GM12873 (cell line): ENCODE measurements at regions not wholly inside any gene's neighbourhood (a gene's known extent, or its start where the extent isn't known, plus 50 kb on each side); places are given as distances from the start of the nearest gene placed in this dataset.

Experiments
- CTCF ChIP-seq: IDR thresholded peaks from 2 replicates; pipeline ENCODE4 v1.5.1; 2012; ENCODE audit warnings: low read depth, mild to moderate bottlenecking, moderate library complexity, low read length, control low read depth; ENCODE audit not compliant: insufficient read depth; ENCODE audit errors: missing control alignments

- TF ChIP-seq CTCF = no peak
These were observed 67.7 kb upstream of the ST8SIA4 start for GRCh38 chr5:100970646-100971255.

- TF ChIP-seq CTCF = no peak
These were observed 62.2 kb upstream of the ST8SIA4 start for GRCh38 chr5:100965291-100965690.
